ENCODE measurements at regions not wholly inside any gene's neighbourhood (a gene's known extent, or its start where the extent isn't known, plus 50 kb on each side); places are given as distances from the start of the nearest gene placed in this dataset.

GRCh38 chr1:63027176-63027575 is 243.2 kb downstream of the ATG4C start:
- TF ChIP-seq CTCF (conservative IDR thresholded peaks at IDR 0.05; ENCODE audit: low read depth, low read length) = no peak

GRCh38 chr1:63032171-63032570 is 248.2 kb downstream of the ATG4C start:
- no peak overlapping the region for H3K4me3 ChIP-seq (ENCODE audit: low read length)
- no peak for DNase-seq (ENCODE audit: low read depth)
- no peak for TF ChIP-seq CTCF (conservative IDR thresholded peaks at IDR 0.05; ENCODE audit: low read depth, low read length)

More at GRCh38 chr1:63027176-63027575, 243.2 kb downstream of the ATG4C start:
- no peak for DNase-seq (ENCODE audit: low read depth)
- H3K4me3 ChIP-seq (ENCODE audit: low read length) = no peak overlapping the region

DNA sequence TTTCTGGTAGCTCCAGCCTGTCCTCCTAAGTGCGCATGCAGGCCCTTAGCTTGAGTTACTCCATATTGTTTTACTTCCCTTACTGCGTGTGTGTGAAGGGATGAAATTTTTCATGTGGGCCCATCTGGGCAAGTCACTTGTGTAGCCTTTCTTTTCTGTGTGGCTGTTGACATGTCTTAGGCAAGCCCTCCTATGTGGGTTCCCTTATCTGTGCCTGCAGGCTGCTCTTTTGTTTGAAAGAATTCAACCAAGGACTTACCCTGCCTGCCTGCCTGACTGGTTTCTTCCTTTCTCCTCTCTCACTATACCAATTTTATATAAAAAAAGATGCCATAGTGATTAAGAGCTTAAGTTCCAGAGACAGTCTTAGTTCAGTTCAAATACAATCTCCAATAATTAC is 249.3 kb downstream of the ATG4C start:
- TF ChIP-seq CTCF (conservative IDR thresholded peaks at IDR 0.05; ENCODE audit: low read depth, low read length) = no peak
- DNase-seq (ENCODE audit: low read depth) = no peak
- no peak overlapping the region for H3K4me3 ChIP-seq (ENCODE audit: low read length)

DNA sequence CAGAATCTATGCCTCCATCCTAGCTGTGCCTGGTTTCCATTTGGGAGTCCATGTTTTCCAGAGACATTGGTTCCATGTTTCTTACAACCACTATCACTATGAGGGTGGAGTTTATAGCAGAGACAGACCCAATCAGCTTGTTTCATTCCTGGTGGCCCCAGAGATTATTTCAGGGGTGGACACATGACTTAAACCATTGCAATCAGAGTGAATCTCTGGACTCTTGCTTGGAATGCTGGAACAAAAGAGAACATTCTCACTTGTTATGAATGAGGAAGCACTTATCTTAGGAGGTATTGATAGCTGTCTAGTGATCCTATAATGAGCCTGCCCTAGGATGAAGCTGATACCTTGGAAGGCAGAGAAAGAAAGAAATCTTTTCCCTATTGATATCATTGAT is 250.3 kb downstream of the ATG4C start:
- H3K4me3 ChIP-seq (ENCODE audit: low read length) = no peak overlapping the region
- TF ChIP-seq CTCF (conservative IDR thresholded peaks at IDR 0.05; ENCODE audit: low read depth, low read length) = no peak
- no peak for DNase-seq (ENCODE audit: low read depth)

- DNase-seq (ENCODE audit: low read depth) = no peak
- no peak for TF ChIP-seq CTCF (conservative IDR thresholded peaks at IDR 0.05; ENCODE audit: low read depth, low read length)
- no peak overlapping the region for H3K4me3 ChIP-seq (ENCODE audit: low read length)
Measured at GRCh38 chr1:63038586-63038985, 254.7 kb downstream of the ATG4C start.

GRCh38 chr1:63041660-63042059 is 257.7 kb downstream of the ATG4C start:
- no peak for TF ChIP-seq CTCF (conservative IDR thresholded peaks at IDR 0.05; ENCODE audit: low read depth, low read length)
- no peak overlapping the region for H3K4me3 ChIP-seq (ENCODE audit: low read length)
- DNase-seq (ENCODE audit: low read depth) = no peak

DNA sequence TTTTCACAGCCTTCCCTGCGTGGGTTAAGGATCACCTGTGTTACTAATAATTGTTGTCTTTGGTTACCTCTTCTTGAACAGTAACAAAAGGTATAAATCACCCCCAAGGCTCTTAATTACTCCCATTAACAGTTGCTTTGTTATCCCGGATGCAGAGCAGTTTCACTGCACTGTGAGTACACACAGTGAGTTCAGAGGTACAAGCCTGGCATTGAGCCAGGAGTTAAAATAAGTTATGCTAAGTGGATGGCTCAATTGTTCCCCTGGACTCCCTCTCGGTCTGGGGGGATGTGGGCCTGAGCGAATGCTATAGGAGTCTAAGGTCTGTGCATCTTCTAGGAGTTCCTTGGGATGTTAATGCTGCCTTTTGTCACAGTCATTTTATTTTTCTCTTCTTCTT is 258.3 kb downstream of the ATG4C start:
- no peak for TF ChIP-seq CTCF (conservative IDR thresholded peaks at IDR 0.05; ENCODE audit: low read depth, low read length)

More for the DNA sequence above, 258.3 kb downstream of the ATG4C start:
- DNase-seq (ENCODE audit: low read depth) = no peak
- no peak overlapping the region for H3K4me3 ChIP-seq (ENCODE audit: low read length)
